Fibroblast of the aortic adventitia (primary cell): ENCODE measurements at regions not wholly inside any gene's neighbourhood (a gene's known extent, or its start where the extent isn't known, plus 50 kb on each side); places are given as distances from the start of the nearest gene placed in this dataset.

Experiments used
- DNase-seq: peaks from one replicate; pipeline ENCODE4 v3.0.0-alpha.2; 2010; ENCODE audit warnings: low read depth
- H3K4me3 ChIP-seq: 2 replicates; pipeline ENCODE4 v1.5.1; 2011; ENCODE audit warnings: low read depth, mild to moderate bottlenecking, control low read depth, low read length, moderate library complexity
- TF ChIP-seq, protein P1 (sequence below): IDR thresholded peaks from 2 replicates; pipeline ENCODE4 v1.5.1; 2011; ENCODE audit warnings: mild to moderate bottlenecking, low read length, control low read depth, inconsistent platforms; ENCODE audit not compliant: insufficient read depth

DNA sequence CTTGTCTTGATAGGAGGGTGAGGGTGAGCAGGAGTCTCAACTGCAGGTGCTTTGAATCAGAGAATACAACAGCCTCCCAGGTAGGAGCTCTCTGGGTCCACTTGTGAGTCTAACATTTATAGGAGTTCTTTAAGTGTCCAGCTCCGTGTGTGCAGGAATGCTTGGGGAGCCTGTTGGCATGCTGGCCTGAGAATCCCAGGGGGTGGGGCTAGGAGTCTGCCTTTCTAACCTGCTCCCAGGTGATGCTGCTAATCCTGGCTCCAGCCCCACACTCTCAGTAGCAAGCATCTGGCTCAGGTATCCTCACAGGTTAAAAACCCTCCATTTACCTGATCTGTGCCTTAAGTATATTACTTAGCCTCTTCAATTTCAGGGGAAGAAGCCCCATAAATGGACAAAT, 368.9 kb downstream of the RBM26 start:
- TF ChIP-seq, protein P1, sequence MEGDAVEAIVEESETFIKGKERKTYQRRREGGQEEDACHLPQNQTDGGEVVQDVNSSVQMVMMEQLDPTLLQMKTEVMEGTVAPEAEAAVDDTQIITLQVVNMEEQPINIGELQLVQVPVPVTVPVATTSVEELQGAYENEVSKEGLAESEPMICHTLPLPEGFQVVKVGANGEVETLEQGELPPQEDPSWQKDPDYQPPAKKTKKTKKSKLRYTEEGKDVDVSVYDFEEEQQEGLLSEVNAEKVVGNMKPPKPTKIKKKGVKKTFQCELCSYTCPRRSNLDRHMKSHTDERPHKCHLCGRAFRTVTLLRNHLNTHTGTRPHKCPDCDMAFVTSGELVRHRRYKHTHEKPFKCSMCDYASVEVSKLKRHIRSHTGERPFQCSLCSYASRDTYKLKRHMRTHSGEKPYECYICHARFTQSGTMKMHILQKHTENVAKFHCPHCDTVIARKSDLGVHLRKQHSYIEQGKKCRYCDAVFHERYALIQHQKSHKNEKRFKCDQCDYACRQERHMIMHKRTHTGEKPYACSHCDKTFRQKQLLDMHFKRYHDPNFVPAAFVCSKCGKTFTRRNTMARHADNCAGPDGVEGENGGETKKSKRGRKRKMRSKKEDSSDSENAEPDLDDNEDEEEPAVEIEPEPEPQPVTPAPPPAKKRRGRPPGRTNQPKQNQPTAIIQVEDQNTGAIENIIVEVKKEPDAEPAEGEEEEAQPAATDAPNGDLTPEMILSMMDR, result no peak
- H3K4me3 ChIP-seq, result no peak overlapping the region
- no peak for DNase-seq

DNA sequence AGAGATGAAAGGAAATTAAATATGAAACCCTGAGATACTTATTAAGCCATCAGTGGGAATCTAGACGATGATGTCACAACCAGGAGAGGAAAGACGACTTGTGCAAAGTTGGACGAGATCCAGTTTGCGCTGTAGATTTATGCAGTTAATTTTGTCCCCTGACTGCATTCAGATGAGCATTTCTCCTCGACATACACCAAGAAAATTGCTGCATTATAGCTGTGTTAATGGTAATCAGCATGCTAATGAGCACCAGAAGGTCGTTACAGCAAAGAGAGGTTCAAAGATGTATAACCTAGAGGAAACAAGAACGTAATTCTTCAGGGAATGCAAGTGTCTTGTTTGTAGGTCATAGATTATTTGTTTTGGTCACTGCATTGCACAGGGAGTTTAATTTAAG, 371.7 kb downstream of the RBM26 start:
- TF ChIP-seq, protein P1, result no peak

DNA sequence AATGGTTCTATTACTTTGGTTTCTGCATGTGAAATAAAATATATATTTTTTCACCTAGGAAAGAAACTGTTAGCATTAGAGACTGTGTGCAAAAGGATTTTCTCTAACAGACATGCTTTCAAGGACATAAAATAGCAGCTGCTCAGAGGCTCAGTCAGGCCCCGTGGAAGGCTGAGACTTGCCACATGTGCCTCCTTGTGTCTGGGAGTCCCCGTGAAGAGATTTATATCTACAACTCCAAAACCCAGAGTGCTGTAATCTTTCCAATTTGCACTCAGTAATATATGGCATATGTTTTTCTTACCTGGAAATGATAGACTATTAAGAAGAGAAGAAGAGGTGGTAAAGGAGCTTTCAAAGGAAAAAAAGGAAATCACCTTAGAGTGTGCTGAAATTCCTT, 371.6 kb upstream of the OBI1 start:
- DNase-seq, result no peak
- H3K4me3 ChIP-seq, result no peak overlapping the region
- TF ChIP-seq, protein P1, result no peak

More for the DNA sequence above, 371.7 kb downstream of the RBM26 start:
- no peak for DNase-seq
- no peak overlapping the region for H3K4me3 ChIP-seq

DNA sequence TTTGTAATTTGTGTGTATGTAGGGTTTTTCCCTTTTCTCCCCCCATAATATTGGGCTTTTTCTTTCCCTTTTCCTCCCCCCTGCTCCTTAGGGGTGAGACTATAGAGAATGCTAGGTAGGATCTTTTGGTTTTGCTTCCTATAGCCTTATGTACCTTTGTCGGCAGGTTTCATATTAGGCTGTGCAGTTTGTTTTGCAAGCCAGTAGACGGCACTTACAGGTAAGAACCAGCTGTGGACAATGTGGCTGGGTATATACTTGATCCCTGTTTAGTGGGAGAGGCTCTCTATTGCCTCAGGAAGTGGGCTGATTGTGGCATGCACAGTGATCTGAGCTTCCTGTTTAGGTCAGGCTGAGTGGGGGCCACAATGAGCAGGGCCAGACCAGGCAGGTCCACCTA, 359.2 kb upstream of the OBI1 start:
- no peak for DNase-seq
- TF ChIP-seq, protein P1, result no peak
- no peak overlapping the region for H3K4me3 ChIP-seq

DNA sequence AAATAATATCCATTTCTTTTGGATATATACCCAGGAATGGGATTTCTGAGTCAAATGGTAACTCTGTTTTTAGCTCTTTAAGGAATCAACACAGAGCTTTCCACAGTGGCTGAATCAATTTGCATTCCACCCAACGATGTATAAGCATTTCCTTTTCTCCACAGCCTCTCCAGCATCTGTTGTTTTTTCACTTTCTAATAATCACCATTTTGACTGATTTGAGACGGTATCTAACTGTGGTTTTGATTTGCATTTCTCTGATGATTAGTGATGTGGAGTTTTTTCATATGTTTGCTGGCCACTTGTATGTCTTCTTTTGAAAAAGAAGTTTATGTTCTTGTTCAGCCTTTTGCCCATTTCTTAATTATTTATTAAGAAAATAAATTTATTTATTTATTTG, 352.2 kb upstream of the OBI1 start:
- no peak for DNase-seq
- TF ChIP-seq, protein P1, result no peak
- H3K4me3 ChIP-seq, result no peak overlapping the region

DNA sequence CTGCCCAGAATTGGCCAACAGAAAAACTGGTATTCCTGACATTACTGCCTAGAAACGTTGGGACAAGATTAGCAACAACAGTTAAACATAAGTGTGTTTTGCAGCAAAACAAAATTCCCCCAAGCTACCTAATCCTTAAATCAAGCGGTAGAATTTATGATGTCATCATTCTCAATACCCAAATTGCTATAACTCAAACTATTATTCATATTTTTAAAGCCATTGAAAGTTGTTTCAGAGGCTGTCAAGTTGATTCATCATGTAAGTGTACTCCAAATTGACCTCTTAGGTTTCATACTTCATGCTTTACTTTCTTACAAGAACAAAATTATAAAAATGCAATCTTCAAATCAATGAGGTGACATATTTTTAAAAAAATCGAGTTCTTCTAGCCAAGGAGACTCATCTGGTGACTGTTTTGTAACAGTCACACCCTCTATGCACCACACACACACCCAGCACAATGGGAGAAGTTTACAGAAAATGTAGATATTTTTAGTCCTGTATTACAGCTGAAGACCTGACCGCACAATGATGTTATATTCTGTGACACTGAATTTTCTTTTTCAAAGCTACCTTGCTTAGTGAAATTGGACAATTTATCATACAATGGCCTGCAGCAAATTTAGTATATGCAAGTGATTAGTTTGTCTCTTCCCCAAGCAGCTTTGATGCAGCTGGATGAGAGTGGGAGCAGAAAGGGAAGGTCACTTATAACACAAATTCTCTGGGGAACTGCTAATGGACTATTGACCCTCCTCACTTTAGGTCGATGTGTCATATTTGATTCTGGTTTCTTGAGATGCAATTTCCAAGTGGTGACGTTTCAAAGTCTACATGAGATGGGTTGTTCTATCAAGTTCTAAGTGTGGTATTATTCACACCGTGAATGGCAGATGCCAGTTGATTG, 345.3 kb upstream of the OBI1 start:
- DNase-seq, result no peak
- no peak overlapping the region for H3K4me3 ChIP-seq
- TF ChIP-seq, protein P1, result no peak

DNA sequence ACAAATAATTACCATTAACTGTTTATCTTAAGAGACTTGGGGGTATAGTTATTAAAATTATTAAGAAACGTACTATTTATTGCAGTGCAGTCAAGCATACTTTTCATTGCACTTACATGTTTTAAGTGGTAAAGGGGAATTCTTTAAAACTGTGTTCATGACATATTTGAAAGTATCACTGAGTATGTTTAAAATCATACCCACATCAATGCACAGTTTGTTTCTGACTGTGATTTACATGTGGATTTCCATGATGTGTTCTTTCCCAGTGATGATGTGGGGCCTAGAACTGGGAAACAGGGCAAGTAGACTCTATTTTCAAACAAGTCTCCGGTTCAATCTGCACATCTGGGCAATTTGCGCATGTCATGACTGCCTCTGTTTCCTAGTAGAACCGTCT, 340.5 kb upstream of the OBI1 start:
- H3K4me3 ChIP-seq, result no peak overlapping the region
- DNase-seq, result no peak
- TF ChIP-seq, protein P1, result no peak
